PC-9 (cell line): ENCODE measurements at regions not wholly inside any gene's neighbourhood (a gene's known extent, or its start where the extent isn't known, plus 50 kb on each side); places are given as distances from the start of the nearest gene placed in this dataset.

Experiments
- BruUV-seq: library from RNA; stranded (reverse); fragments of 400-500 nt; replicated peaks from 2 replicates; lab custom pipeline; 2021; lab: Mats Ljungman, UMichigan
- CTCF ChIA-PET: fragments of 300-600 bp; sonication (Branson Sonifier 250); formaldehyde crosslinking; loops from one replicate; lab custom pipeline; 2022; ENCODE audit warnings: antibody characterized with exemption; lab: Charles Lee
- POLR2A ChIA-PET: fragments of 300-600 bp; sonication (Branson Sonifier 250); formaldehyde crosslinking; loops from one replicate; lab custom pipeline; 2022; ENCODE audit warnings: antibody characterized with exemption; ENCODE audit not compliant: unreplicated experiment; lab: Charles Lee
- DNase-seq, 2 experiments: peaks; one replicate each; pipeline versions ENCODE4 v3.0.0 to v3.0.0-alpha.2; 2015 to 2022; ENCODE audit warnings: mixed read lengths in 1 of 2
- H2AFZ ChIP-seq: fragments of 200-600 bp; sonication (generic); 2 replicates; pipeline ENCODE4 v1.8.1; 2017; ENCODE audit warnings: antibody characterized with exemption
- H3F3A ChIP-seq: fragments of 200-600 bp; sonication (generic); 2 replicates; pipeline ENCODE4 v1.8.1; 2017; ENCODE audit warnings: antibody characterized with exemption, mild to moderate bottlenecking, low read depth; ENCODE audit not compliant: insufficient read depth
- H3K27ac ChIP-seq: fragments of 200-600 bp; sonication (generic); 2 replicates; pipeline ENCODE4 v1.6.1; 2016; ENCODE audit warnings: mixed run types
- H3K27me3 ChIP-seq: fragments of 200-600 bp; sonication (generic); 2 replicates; pipeline ENCODE4 v1.6.1; 2016; ENCODE audit warnings: low read depth, mixed run types; ENCODE audit not compliant: insufficient read depth
- H3K36me3 ChIP-seq: fragments of 200-600 bp; sonication (generic); 2 replicates; pipeline ENCODE4 v1.6.1; 2016; ENCODE audit warnings: low read depth, mixed run types
- H3K4me1 ChIP-seq: fragments of 200-600 bp; sonication (generic); replicated peaks from 2 replicates; pipeline ENCODE4 v1.6.1; 2016; ENCODE audit warnings: mixed run types; ENCODE audit not compliant: insufficient read depth
- H3K4me2 ChIP-seq: fragments of 200-600 bp; sonication (generic); 2 replicates; pipeline ENCODE4 v1.6.1; 2017; ENCODE audit warnings: mixed run types
- H3K4me3 ChIP-seq: fragments of 200-600 bp; sonication (generic); 2 replicates; pipeline ENCODE4 v1.6.1; 2016; ENCODE audit warnings: mixed run types
- H3K79me2 ChIP-seq: fragments of 200-600 bp; sonication (generic); 2 replicates; pipeline ENCODE4 v1.6.1; 2017; ENCODE audit warnings: low read depth, mixed run types
- H3K9me2 ChIP-seq: fragments of 200-600 bp; sonication (generic); 2 replicates; pipeline ENCODE4 v1.8.1; 2017; ENCODE audit warnings: mild to moderate bottlenecking; ENCODE audit not compliant: insufficient read depth
- H3K9me3 ChIP-seq: fragments of 200-600 bp; sonication (generic); 2 replicates; pipeline ENCODE4 v1.8.1; 2016; ENCODE audit warnings: low read depth; ENCODE audit not compliant: insufficient read depth
- H4K20me1 ChIP-seq: fragments of 200-600 bp; sonication (generic); 2 replicates; pipeline ENCODE4 v1.8.1; 2017; ENCODE audit not compliant: insufficient read depth
- EZH2 ChIP-seq: fragments of 200-600 bp; sonication (generic); IDR thresholded peaks from 2 replicates; pipeline ENCODE4 v1.8.0; 2017; ENCODE audit warnings: antibody characterized with exemption, low read depth
- intact Hi-C: fragments of 100-400 bp; cut with micrococcal nuclease; formaldehyde crosslinking; loops from one replicate; pipeline ENCODE4 v1.10.0; 2022; ENCODE audit not compliant: unreplicated experiment
- TF ChIP-seq, protein P1 (sequence below): fragments of 200-600 bp; sonication (generic); conservative IDR thresholded peaks from 2 replicates; pipeline ENCODE4 v1.6.1; 2017; ENCODE audit warnings: mixed run types, antibody characterized with exemption, mild to moderate bottlenecking, moderate library complexity

DNA sequence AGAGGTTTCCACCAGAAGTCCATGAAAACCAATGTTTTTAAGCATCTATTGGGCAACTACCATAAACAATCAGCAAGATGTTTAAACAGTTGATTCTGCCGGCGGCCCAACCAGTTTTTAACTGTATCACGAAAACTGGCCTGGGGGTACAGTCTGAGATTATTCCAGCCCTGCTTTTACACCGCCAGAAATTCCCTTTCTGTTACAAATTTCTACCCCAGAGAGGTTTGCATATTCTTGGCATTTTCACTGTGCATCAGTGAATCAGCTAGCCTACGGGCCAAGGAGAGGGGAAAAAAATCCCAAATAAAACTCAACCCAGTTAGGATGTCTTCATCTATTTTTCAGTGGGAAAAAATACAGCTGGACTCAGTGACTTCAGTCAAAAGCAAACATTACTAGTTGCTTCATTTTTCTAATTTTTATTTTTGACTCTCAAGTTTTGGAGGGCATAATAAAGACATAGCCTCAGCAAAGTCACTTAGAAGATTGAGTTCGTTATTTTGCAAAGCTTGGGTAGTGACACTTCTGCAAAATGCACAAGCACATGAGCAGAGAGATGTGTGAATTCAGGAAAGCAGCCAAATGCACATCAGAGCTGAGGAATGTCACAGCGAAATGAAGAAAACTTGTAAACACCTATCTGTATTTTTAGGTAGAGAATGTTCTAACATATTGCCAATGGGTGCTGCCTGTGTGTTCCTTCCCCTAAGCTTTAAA is 167.8 kb upstream of the GK2 start:
- ChIA-PET CTCF (no interaction called here), POLR2A (no interaction called here)

DNA sequence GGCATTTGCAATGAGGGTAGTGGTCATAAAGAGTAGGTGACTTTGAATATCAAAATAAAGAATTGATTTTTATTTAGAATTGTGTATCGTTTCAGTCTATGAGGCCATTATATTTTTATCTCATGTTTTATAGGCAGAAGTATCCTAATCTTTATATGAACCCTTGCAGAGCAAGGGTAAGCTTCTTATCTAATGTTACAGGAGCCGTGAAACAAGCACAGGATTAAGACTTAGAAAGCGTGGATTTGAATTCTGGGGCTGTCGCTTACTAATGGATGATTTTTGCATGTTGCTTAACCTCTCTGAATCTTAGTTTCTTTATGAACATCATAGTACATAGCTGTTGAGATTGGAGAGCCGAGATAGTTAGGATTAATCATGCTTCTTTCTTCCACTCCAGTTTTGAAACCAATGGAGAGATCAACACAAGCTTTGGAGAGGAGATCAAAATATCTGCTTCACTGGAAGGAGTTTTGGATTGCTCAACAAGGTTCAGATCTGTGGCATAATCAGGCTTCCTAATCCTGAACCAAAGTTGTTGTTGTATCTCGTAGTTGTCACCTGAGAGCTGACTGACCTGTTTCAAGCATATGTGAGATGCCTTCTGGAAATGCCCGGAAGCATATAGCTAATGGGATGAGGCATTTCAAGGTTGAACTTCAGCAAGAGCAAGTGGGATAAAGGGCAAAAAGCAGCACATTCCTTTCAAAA is 166.9 kb upstream of the GK2 start:
- Histone ChIP-seq H2AFZ (no peak overlapping the region), H3F3A (no peaks in the 10 kb centered on the region), H3K4me2 (no peak overlapping the region), H3K27ac (no peak overlapping the region), H3K4me1 (no peaks in the 10 kb centered on the region), H3K9me2 (no peaks in the 10 kb centered on the region), H3K27me3 (no peaks in the 10 kb centered on the region), H3K4me3 (no peak overlapping the region), H3K9me3 (no peaks in the 10 kb centered on the region), H3K79me2 (no peaks in the 10 kb centered on the region), H4K20me1 (no peaks in the 10 kb centered on the region), H3K36me3 (no peaks in the 10 kb centered on the region)
- BruUV-seq: no TSS peak
- TF ChIP-seq EZH2: no peak
- TF ChIP-seq, protein P1, sequence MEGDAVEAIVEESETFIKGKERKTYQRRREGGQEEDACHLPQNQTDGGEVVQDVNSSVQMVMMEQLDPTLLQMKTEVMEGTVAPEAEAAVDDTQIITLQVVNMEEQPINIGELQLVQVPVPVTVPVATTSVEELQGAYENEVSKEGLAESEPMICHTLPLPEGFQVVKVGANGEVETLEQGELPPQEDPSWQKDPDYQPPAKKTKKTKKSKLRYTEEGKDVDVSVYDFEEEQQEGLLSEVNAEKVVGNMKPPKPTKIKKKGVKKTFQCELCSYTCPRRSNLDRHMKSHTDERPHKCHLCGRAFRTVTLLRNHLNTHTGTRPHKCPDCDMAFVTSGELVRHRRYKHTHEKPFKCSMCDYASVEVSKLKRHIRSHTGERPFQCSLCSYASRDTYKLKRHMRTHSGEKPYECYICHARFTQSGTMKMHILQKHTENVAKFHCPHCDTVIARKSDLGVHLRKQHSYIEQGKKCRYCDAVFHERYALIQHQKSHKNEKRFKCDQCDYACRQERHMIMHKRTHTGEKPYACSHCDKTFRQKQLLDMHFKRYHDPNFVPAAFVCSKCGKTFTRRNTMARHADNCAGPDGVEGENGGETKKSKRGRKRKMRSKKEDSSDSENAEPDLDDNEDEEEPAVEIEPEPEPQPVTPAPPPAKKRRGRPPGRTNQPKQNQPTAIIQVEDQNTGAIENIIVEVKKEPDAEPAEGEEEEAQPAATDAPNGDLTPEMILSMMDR: no peak
- intact Hi-C loops: loop anchor here (5.0 kb wide), 2 partner anchors 333 to 623 kb away; no protein-coding TSS in a partner anchor
- no peak for DNase-seq
- ChIA-PET CTCF (no interaction called here), POLR2A (no interaction called here)

More for the DNA sequence above, 167.8 kb upstream of the GK2 start:
- Histone ChIP-seq H3K27ac (no peak overlapping the region), H3K4me2 (no peak overlapping the region), H3K36me3 (no peaks in the 10 kb centered on the region), H3K79me2 (no peaks in the 10 kb centered on the region), H3F3A (no peaks in the 10 kb centered on the region), H3K9me2 (no peaks in the 10 kb centered on the region), H3K4me3 (no peak overlapping the region), H3K27me3 (no peaks in the 10 kb centered on the region), H4K20me1 (no peaks in the 10 kb centered on the region), H3K4me1 (no peaks in the 10 kb centered on the region), H2AFZ (no peak overlapping the region), H3K9me3 (no peaks in the 10 kb centered on the region)
- intact Hi-C loops: loop anchor here (1.0 to 5.0 kb wide), 3 partner anchors 334 to 624 kb away; no protein-coding TSS in a partner anchor
- no peak for TF ChIP-seq EZH2
- no TSS peak for BruUV-seq
- no peak for DNase-seq

DNA sequence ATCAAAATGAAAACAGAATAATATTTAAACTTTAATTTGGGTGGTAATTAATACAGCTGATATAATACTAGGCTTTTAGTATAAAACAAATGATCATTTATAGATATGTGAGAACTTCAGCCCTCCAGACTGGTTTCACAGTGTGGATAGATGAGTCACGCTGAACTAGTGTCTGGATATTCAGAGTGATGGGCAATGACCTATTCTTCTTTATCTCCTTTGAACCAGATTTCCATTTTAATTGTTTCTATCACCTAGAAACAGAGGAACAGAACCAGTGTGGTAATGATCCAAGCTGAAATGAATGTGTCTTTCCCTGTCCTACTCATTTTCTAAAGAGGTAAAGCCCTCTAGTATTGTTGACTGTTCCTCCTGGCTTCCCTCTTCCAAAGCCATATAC is 155.2 kb upstream of the GK2 start:
- Histone ChIP-seq H3F3A (no peaks in the 10 kb centered on the region), H3K9me2 (no peaks in the 10 kb centered on the region), H3K27me3 (no peaks in the 10 kb centered on the region), H3K79me2 (no peaks in the 10 kb centered on the region), H3K27ac (no peak overlapping the region), H3K4me2 (no peak overlapping the region), H2AFZ (no peak overlapping the region), H3K36me3 (no peaks in the 10 kb centered on the region), H3K4me3 (no peak overlapping the region), H4K20me1 (no peaks in the 10 kb centered on the region), H3K4me1 (no peaks in the 10 kb centered on the region), H3K9me3 (no peaks in the 10 kb centered on the region)
- POLR2A ChIA-PET: no interaction called here
- intact Hi-C loops: no loop called here
- no TSS peak for BruUV-seq
- CTCF ChIA-PET: no interaction called here
- no peak for DNase-seq
- TF ChIP-seq EZH2: no peak
- TF ChIP-seq, protein P1: no peak
